Stomach (tissue), 4 donors: ENCODE measurements at regions not wholly inside any gene's neighbourhood (a gene's known extent, or its start where the extent isn't known, plus 50 kb on each side); places are given as distances from the start of the nearest gene placed in this dataset.

ENCODE experiments used
- POLR2A ChIP-seq, 4 donors: fragments of 450-650 bp; IDR thresholded peaks; one replicate each; pipeline ENCODE4 v1.6.1; 2016; ENCODE audit warnings: antibody characterized with exemption in 4 of 4, control low read depth in 2 of 4, mild to moderate bottlenecking in 1 of 4, moderate library complexity in 1 of 4
- TF ChIP-seq, protein P1 (sequence below), 7 experiments: fragments of 450-650 bp in 4 of 7; fragments of 200-600 bp in 3 of 7; sonication (generic) in 3 of 7; IDR thresholded peaks; one replicate each; pipeline ENCODE4 v1.5.1; 2016 to 2019; ENCODE audit warnings: antibody characterized with exemption in 7 of 7, control low read depth in 2 of 7, mild to moderate bottlenecking in 1 of 7

DNA sequence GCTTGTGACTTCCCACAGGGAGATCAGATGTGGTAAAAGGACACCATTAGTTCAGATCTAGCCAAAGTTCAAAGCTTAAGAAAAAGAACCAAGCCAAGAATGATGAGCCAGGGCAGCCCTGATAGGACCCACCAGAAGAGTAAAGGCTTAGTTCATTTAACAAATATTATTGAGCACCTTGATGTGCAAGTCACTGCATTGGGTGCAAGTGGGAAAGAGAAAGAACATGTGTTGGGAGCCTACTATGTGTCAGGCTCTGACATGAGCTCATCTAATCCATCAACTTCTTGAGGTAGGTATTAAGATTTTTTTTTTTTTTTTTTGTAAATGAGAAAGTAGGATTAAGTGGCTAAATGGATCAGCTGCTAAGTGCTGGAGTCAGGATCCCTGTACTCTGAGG is 53.4 kb upstream of the PIAS1 start:
- TF ChIP-seq, protein P1, sequence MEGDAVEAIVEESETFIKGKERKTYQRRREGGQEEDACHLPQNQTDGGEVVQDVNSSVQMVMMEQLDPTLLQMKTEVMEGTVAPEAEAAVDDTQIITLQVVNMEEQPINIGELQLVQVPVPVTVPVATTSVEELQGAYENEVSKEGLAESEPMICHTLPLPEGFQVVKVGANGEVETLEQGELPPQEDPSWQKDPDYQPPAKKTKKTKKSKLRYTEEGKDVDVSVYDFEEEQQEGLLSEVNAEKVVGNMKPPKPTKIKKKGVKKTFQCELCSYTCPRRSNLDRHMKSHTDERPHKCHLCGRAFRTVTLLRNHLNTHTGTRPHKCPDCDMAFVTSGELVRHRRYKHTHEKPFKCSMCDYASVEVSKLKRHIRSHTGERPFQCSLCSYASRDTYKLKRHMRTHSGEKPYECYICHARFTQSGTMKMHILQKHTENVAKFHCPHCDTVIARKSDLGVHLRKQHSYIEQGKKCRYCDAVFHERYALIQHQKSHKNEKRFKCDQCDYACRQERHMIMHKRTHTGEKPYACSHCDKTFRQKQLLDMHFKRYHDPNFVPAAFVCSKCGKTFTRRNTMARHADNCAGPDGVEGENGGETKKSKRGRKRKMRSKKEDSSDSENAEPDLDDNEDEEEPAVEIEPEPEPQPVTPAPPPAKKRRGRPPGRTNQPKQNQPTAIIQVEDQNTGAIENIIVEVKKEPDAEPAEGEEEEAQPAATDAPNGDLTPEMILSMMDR (IDR thresholded peaks at IDR 0.05): no peak
- no peak for TF ChIP-seq POLR2A (IDR thresholded peaks at IDR 0.05)
